SK-N-SH treated with all-trans-retinoic acid at 6 μM for 48 hours (cell line): ENCODE measurements at regions not wholly inside any gene's neighbourhood (a gene's known extent, or its start where the extent isn't known, plus 50 kb on each side); places are given as distances from the start of the nearest gene placed in this dataset.

Experiments
- ARNTL ChIP-seq: fragments of 450-650 bp; formaldehyde crosslinking; IDR thresholded peaks from 2 replicates; pipeline ENCODE4 v1.5.0; 2020; ENCODE audit warnings: low read depth, mild to moderate bottlenecking, moderate library complexity, borderline replicate concordance
- ESRRG ChIP-seq: fragments of 250-450 bp; sonication (Bioruptor Pico); IDR thresholded peaks from 2 replicates; pipeline ENCODE4 v1.6.1; 2021; ENCODE audit warnings: mild to moderate bottlenecking
- GLIS3 ChIP-seq: fragments of 250-450 bp; sonication (Bioruptor Pico); IDR thresholded peaks from 2 replicates; pipeline ENCODE4 v1.5.0; 2020; ENCODE audit warnings: mild to moderate bottlenecking, moderate library complexity
- PATZ1 ChIP-seq: fragments of 250-450 bp; sonication (Bioruptor Pico); IDR thresholded peaks from 2 replicates; pipeline ENCODE4 v1.8.0; 2020; ENCODE audit warnings: mild to moderate bottlenecking, moderate library complexity, borderline replicate concordance
- POU6F1 ChIP-seq: fragments of 250-450 bp; sonication (Bioruptor Pico); IDR thresholded peaks from 2 replicates; pipeline ENCODE4 v1.8.0; 2021; ENCODE audit warnings: low read depth, mild to moderate bottlenecking, moderate library complexity, borderline replicate concordance
- RARB ChIP-seq: fragments of 250-450 bp; sonication (Bioruptor Pico); IDR thresholded peaks from 2 replicates; pipeline ENCODE4 v1.8.0; 2021; ENCODE audit warnings: mild to moderate bottlenecking, moderate library complexity
- TCF4 ChIP-seq: fragments of 250-450 bp; sonication (Bioruptor Pico); IDR thresholded peaks from 2 replicates; pipeline ENCODE4 v1.8.0; 2021; ENCODE audit warnings: mild to moderate bottlenecking, moderate library complexity, borderline replicate concordance
- ZFP3 ChIP-seq: fragments of 250-450 bp; sonication (Bioruptor Pico); IDR thresholded peaks from 2 replicates; pipeline ENCODE4 v1.5.0; 2020; ENCODE audit warnings: mild to moderate bottlenecking, moderate library complexity
- ZFP30 ChIP-seq: fragments of 450-650 bp; formaldehyde crosslinking; IDR thresholded peaks from 2 replicates; pipeline ENCODE4 v1.5.0; 2022; ENCODE audit warnings: mild to moderate bottlenecking, moderate library complexity

- TF ChIP-seq ZFP30 (CRISPR knock-in tag), result no peak
- TF ChIP-seq ESRRG (CRISPR knock-in tag), result no peak
- TF ChIP-seq GLIS3 (CRISPR knock-in tag), result no peak
- TF ChIP-seq POU6F1, result no peak
- TF ChIP-seq TCF4 (CRISPR knock-in tag), result no peak
- TF ChIP-seq PATZ1 (CRISPR knock-in tag), result no peak
- no peak for TF ChIP-seq ARNTL (CRISPR knock-in tag)
- TF ChIP-seq RARB (CRISPR knock-in tag), result no peak
- TF ChIP-seq ZFP3 (CRISPR knock-in tag), result no peak
These were observed 302.9 kb downstream of the TLE3 start for GRCh38 chr15:69794645-69795469.
